AG04450 (cell line): ENCODE measurements at regions not wholly inside any gene's neighbourhood (a gene's known extent, or its start where the extent isn't known, plus 50 kb on each side); places are given as distances from the start of the nearest gene placed in this dataset.

Experiments
- CTCF ChIA-PET: fragments of 300-600, 350-600 bp; formaldehyde crosslinking; extraction: SDS; loops from one replicate; lab custom pipeline; 2022; ENCODE audit warnings: antibody characterized with exemption, inconsistent platforms; lab: Charles Lee
- POLR2A ChIA-PET: fragments of 350-600 bp; formaldehyde crosslinking; extraction: SDS; loops from one replicate; lab custom pipeline; 2021; ENCODE audit warnings: antibody characterized with exemption, inconsistent platforms; lab: Yijun Ruan, JAX
- DNase-seq: peaks from one replicate; pipeline ENCODE4 v3.0.0-alpha.2; 2011; ENCODE audit warnings: low read depth, low spot score
- H3K27ac ChIP-seq: one replicate; pipeline ENCODE4 v1.5.1; 2012; ENCODE audit warnings: low read depth, low read length, control low read depth
- H3K27me3 ChIP-seq: one replicate; pipeline ENCODE4 v1.6.0; 2012; ENCODE audit warnings: low read length; ENCODE audit not compliant: control insufficient read depth, insufficient read depth
- H3K4me3 ChIP-seq: 2 replicates; pipeline ENCODE4 v1.5.1; 2011; ENCODE audit warnings: mild to moderate bottlenecking, low read depth, low read length, control low read depth
- H3K9me3 ChIP-seq: 2 replicates; pipeline ENCODE4 v1.5.1; 2012; ENCODE audit warnings: low read length; ENCODE audit not compliant: control insufficient read depth, insufficient read depth
- TF ChIP-seq, protein P1 (sequence below): IDR thresholded peaks from 2 replicates; pipeline ENCODE4 v1.5.1; 2011; ENCODE audit warnings: low read depth, low read length, control low read depth, inconsistent platforms

DNA sequence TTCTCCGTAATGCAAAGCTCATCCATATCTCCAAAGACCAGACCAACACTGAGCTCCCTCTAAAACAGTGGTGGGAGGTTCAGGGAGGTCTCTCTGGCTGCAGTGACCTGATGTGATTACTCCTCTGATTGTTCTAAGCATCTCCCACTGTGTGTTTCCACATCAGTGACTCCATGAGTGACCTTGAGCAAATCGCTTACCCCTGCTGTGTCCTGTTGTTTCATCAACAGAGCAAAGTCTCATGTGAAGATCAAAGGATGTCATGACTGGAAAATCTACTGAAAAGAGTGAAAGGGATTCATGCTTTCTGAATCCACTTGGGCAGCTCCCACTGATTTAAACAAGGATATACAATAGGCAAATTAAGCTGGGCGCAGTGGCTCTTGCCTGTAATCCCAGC lies 352.9 kb downstream of the TMEM114 start:
- TF ChIP-seq, protein P1, sequence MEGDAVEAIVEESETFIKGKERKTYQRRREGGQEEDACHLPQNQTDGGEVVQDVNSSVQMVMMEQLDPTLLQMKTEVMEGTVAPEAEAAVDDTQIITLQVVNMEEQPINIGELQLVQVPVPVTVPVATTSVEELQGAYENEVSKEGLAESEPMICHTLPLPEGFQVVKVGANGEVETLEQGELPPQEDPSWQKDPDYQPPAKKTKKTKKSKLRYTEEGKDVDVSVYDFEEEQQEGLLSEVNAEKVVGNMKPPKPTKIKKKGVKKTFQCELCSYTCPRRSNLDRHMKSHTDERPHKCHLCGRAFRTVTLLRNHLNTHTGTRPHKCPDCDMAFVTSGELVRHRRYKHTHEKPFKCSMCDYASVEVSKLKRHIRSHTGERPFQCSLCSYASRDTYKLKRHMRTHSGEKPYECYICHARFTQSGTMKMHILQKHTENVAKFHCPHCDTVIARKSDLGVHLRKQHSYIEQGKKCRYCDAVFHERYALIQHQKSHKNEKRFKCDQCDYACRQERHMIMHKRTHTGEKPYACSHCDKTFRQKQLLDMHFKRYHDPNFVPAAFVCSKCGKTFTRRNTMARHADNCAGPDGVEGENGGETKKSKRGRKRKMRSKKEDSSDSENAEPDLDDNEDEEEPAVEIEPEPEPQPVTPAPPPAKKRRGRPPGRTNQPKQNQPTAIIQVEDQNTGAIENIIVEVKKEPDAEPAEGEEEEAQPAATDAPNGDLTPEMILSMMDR, result no peak
- CTCF ChIA-PET, result no interaction called here

DNA sequence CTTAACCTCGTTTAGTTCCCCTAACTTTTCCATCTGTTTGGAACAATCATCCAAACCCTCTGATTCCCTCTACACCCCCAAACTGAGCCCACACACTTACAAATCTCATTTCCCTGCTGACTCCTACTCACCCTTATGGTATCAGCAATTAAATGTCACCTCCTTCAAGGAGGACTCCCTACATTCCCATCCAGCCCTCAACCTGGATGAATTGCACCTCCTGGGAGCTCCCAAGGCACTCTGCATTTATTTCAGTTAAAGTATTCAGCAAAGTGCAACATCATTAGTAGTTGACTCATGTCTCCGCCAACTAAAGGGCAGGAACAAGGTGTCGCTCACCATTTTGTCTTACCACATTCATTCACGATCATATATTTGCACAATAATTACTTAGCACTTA lies 353.5 kb downstream of the TMEM114 start:
- no peak for DNase-seq
- TF ChIP-seq, protein P1, result no peak
- CTCF ChIA-PET, result no interaction called here
- Histone ChIP-seq H3K9me3 (peaks cover 18% of the 10 kb centered on the region), H3K27me3 (no peaks in the 10 kb centered on the region), H3K27ac (no peak overlapping the region), H3K4me3 (no peak overlapping the region)
- POLR2A ChIA-PET, result no interaction called here

More for the DNA sequence above, 352.9 kb downstream of the TMEM114 start:
- DNase-seq, result no peak
- peaks cover 18% of the 10 kb centered on the region for H3K9me3 ChIP-seq
- no peaks in the 10 kb centered on the region for H3K27me3 ChIP-seq
- no peak overlapping the region for H3K4me3 ChIP-seq
- H3K27ac ChIP-seq, result no peak overlapping the region
- POLR2A ChIA-PET, result no interaction called here

DNA sequence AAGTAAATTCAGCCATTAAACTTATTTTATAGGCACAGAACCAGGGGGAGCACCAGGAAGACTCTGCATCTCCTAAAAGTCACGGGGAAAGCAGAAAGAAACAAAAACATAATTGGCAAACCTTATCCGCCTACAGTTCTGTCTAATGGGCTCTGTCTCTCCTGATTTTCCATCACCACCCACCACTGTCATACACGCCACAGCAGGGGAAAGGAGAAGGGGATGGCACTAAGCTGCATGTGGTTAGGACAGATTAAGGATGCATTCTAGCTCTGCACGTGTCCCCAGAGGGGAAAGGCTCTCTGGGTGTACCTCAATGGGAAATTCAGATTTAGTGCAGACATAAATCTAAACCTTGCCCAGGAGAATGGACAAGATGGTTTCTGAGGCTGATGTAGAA lies 359.8 kb downstream of the TMEM114 start:
- Histone ChIP-seq H3K27ac (no peak overlapping the region), H3K9me3 (peaks cover 13% of the 10 kb centered on the region; the same call in 1 of the 2 replicates), H3K27me3 (no peaks in the 10 kb centered on the region), H3K4me3 (no peak overlapping the region)
- ChIA-PET CTCF (no interaction called here), POLR2A (no interaction called here)
- no peak for DNase-seq
- TF ChIP-seq, protein P1, result no peak

DNA sequence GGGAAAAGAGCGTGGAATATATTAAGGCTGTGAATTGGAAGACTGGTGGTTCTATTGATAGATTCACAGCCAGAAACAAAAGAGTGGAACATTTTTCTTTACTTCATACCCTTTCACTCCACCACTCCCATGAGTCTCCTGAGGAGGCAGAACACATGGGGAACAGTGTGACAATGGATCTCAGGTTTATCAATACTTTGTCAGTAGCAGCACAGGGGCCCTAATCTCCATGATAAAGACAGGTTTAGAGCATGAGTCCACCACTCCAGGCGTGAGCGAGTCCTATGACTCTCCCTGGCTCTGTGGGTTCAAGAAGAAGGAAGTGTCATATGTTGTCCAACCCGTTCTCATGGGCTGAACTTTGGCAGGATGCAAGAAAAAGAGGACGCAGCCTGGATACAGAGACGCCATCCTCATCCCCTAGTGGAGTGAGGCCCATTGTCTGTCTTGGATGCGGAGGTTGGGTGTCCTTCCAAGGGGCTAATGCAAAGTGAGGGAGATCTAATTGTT lies 361.2 kb downstream of the TMEM114 start:
- TF ChIP-seq, protein P1, result no peak
- DNase-seq, result no peak
- Histone ChIP-seq H3K9me3 (peaks cover 7% of the 10 kb centered on the region; the same call in 1 of the 2 replicates), H3K4me3 (no peak overlapping the region), H3K27me3 (no peaks in the 10 kb centered on the region), H3K27ac (no peak overlapping the region)
- CTCF ChIA-PET, result no interaction called here
- POLR2A ChIA-PET, result no interaction called here

DNA sequence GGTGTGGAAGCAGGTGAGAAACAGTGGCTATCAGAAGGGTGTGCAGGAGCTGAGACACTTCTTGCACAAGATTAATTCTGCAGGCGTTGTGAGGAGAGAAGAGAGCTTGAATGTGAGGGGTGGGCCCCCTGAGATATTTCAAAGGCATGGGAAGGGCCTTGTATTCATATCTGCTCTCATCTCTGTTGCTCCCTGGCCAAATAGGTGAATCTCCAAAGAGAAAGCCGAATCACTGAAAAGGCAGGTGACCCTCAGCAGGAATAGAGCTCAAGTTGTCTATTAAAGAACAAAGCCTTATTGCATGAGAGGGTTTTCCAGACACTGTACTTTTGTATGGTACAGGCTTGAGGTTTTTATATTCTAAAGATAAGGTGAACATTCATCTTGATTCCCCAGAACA lies 373.1 kb downstream of the TMEM114 start:
- ChIA-PET CTCF (no interaction called here), POLR2A (no interaction called here)
- peaks cover 14% of the 10 kb centered on the region; the same call in 1 of the 2 replicates for H3K9me3 ChIP-seq
- H3K4me3 ChIP-seq, result no peak overlapping the region
- no peak for DNase-seq
- H3K27ac ChIP-seq, result no peak overlapping the region
- H3K27me3 ChIP-seq, result no peaks in the 10 kb centered on the region
- TF ChIP-seq, protein P1, result no peak
